SK-N-SH (cell line): ENCODE measurements at regions not wholly inside any gene's neighbourhood (a gene's known extent, or its start where the extent isn't known, plus 50 kb on each side); places are given as distances from the start of the nearest gene placed in this dataset.
A peak's percentile ranks its signal among the peaks of the same experiment; 100 is the strongest.
"Not testable (repeated sequence)": the region's sequence is repeated elsewhere in the genome, so short reads cannot be mapped to it uniquely, and the experiment has no call there.

Source experiments
- CTCF ChIA-PET: fragments of 300-600, 350-600 bp; formaldehyde crosslinking; extraction: SDS; loops from one replicate; lab custom pipeline; 2021; lab: Yijun Ruan, JAX
- POLR2A ChIA-PET: fragments of 350-600 bp; sonication (Branson Sonifier 250); formaldehyde crosslinking; extraction: SDS; loops from one replicate; lab custom pipeline; 2020; ENCODE audit warnings: antibody characterized with exemption, inconsistent platforms; lab: Yijun Ruan, JAX
- DNase-seq: peaks from one replicate; pipeline ENCODE4 v3.0.0; 2012
- H2AFZ ChIP-seq: fragments of 200-600 bp; sonication (generic); 2 replicates; pipeline ENCODE4 v1.8.1; 2016; ENCODE audit warnings: antibody characterized with exemption, mild to moderate bottlenecking, low read depth
- H3F3A ChIP-seq: fragments of 200-600 bp; sonication (generic); replicated peaks from 2 replicates; pipeline ENCODE3; 2016; ENCODE audit warnings: antibody characterized with exemption, mild to moderate bottlenecking; ENCODE audit not compliant: insufficient read depth
- H3K27ac ChIP-seq, 2 experiments: fragments of 200-500 bp in 1 of 2; fragments of 200-600 bp in 1 of 2; sonication (Bioruptor generic) in 1 of 2; sonication (generic), shearing (Covaris generic) in 1 of 2; 2 replicates each; pipeline versions ENCODE4 v1.5.1 to v1.6.1; 2014 to 2016; ENCODE audit warnings: low read depth in 2 of 2, inconsistent platforms in 1 of 2, low read length in 1 of 2, mild to moderate bottlenecking in 1 of 2, mixed read lengths in 1 of 2
- H3K27me3 ChIP-seq: fragments of 200-600 bp; sonication (generic), shearing (Covaris generic); 2 replicates; pipeline ENCODE4 v1.6.1; 2016; ENCODE audit warnings: mixed run types; ENCODE audit not compliant: insufficient read depth
- H3K36me3 ChIP-seq, 2 experiments: fragments of 200-500 bp in 1 of 2; fragments of 200-600 bp in 1 of 2; sonication (Bioruptor generic) in 1 of 2; sonication (generic) in 1 of 2; replicated peaks in 1 of 2; 2 replicates each; pipeline versions ENCODE3 to v1.5.1; 2014 to 2016; ENCODE audit warnings: low read length in 1 of 2, mild to moderate bottlenecking in 1 of 2; ENCODE audit not compliant: insufficient read depth in 2 of 2, control insufficient read depth in 1 of 2
- H3K4me1 ChIP-seq, 2 experiments: fragments of 200-500 bp in 1 of 2; fragments of 200-600 bp in 1 of 2; sonication (Bioruptor generic) in 1 of 2; sonication (generic), shearing (Covaris generic) in 1 of 2; 2 replicates each; pipeline versions ENCODE4 v1.5.1 to v1.6.1; 2014 to 2016; ENCODE audit warnings: low read depth in 1 of 2, low read length in 1 of 2, mixed run types in 1 of 2; ENCODE audit not compliant: insufficient read depth in 2 of 2, control insufficient read depth in 1 of 2
- H3K4me2 ChIP-seq: fragments of 200-600 bp; sonication (generic), shearing (Covaris generic); 2 replicates; pipeline ENCODE4 v1.6.1; 2017; ENCODE audit warnings: mixed run types
- H3K4me3 ChIP-seq, 2 experiments: fragments of 200-500 bp in 1 of 2; fragments of 200-600 bp in 1 of 2; sonication (Bioruptor generic) in 1 of 2; sonication (generic), shearing (Covaris generic) in 1 of 2; 2 replicates each; pipeline versions ENCODE4 v1.5.1 to v1.8.1; 2014 to 2016; ENCODE audit warnings: low read depth in 2 of 2, inconsistent platforms in 1 of 2, low read length in 1 of 2, mild to moderate bottlenecking in 1 of 2, mixed read lengths in 1 of 2, moderate library complexity in 1 of 2
- H3K79me2 ChIP-seq: fragments of 200-600 bp; sonication (generic); 2 replicates; pipeline ENCODE4 v1.8.1; 2017; ENCODE audit warnings: mild to moderate bottlenecking; ENCODE audit not compliant: insufficient read depth
- H3K9ac ChIP-seq: fragments of 200-600 bp; sonication (generic); 2 replicates; pipeline ENCODE4 v1.6.1; 2017; ENCODE audit warnings: mixed run types
- H3K9me2 ChIP-seq: fragments of 200-600 bp; sonication (generic); 2 replicates; pipeline ENCODE4 v1.6.1; 2017; ENCODE audit warnings: mixed run types
- H3K9me3 ChIP-seq: fragments of 200-600 bp; sonication (generic); 2 replicates; pipeline ENCODE4 v1.6.1; 2017; ENCODE audit warnings: mixed run types, mild to moderate bottlenecking, moderate library complexity
- H4K20me1 ChIP-seq: fragments of 200-600 bp; sonication (generic); 2 replicates; pipeline ENCODE4 v1.6.1; 2017; ENCODE audit warnings: mild to moderate bottlenecking, mixed run types; ENCODE audit not compliant: insufficient read depth
- ELF1 ChIP-seq: IDR thresholded peaks from 2 replicates; pipeline ENCODE4 v1.4.0; 2012
- FOSL2 ChIP-seq: IDR thresholded peaks from 2 replicates; pipeline ENCODE4 v1.4.0; 2012; ENCODE audit warnings: low read depth, mild to moderate bottlenecking, moderate library complexity, borderline replicate concordance
- FOXJ3 ChIP-seq: sonication (generic); formaldehyde crosslinking; IDR thresholded peaks from 2 replicates; pipeline ENCODE4 v1.5.1; 2020; ENCODE audit warnings: mild to moderate bottlenecking, missing genetic modification reagents
- GATA2 ChIP-seq: sonication (generic); formaldehyde crosslinking; IDR thresholded peaks from 2 replicates; pipeline ENCODE4 v1.5.0; 2020; ENCODE audit warnings: mild to moderate bottlenecking, missing genetic modification reagents
- MEF2A ChIP-seq: IDR thresholded peaks from 2 replicates; pipeline ENCODE4 v1.4.0; 2012; ENCODE audit warnings: low read depth, borderline replicate concordance
- NRF1 ChIP-seq: IDR thresholded peaks from 2 replicates; pipeline ENCODE4 v1.6.1; 2012; ENCODE audit warnings: low read depth, mild to moderate bottlenecking, low read length
- PBX3 ChIP-seq: IDR thresholded peaks from 2 replicates; pipeline ENCODE4; 2012
- TCF12 ChIP-seq: IDR thresholded peaks from 2 replicates; pipeline ENCODE4 v1.4.0; 2012
- WGBS: methylation state at CpG from one replicate; pipeline ENCODE4 v1.1.6; 2017; ENCODE audit warnings: low lambda C conversion rate; 5-methylcytosine and 5-hydroxymethylcytosine counted together

- ChIA-PET POLR2A (no interaction called here), CTCF (interaction anchor here (1.4 kb wide), 1 partner anchor 166 kb away, joined by 5 read pairs; no protein-coding TSS in a partner anchor)
Measured at GRCh38 chr7:46089281-46089680, 168.2 kb upstream of the IGFBP3 start.

GRCh38 chr7:46088486-46088885, 167.4 kb upstream of the IGFBP3 start:
- H3K4me2 ChIP-seq, H3K79me2 ChIP-seq, H2AFZ ChIP-seq, H3K27ac ChIP-seq, DNase-seq, POLR2A ChIA-PET, H3K36me3 ChIP-seq, H3K9me3 ChIP-seq, H3K4me3 ChIP-seq, H3F3A ChIP-seq, H4K20me1 ChIP-seq, H3K27me3 ChIP-seq, H3K4me1 ChIP-seq, H3K9ac ChIP-seq, H3K9me2 ChIP-seq: not testable (repeated sequence)
- WGBS, result no CpG with 5 or more reads among the region's 2 CpGs
- CTCF ChIA-PET, result interaction anchor here (1.4 kb wide), 1 partner anchor 165 kb away, joined by 5 read pairs; no protein-coding TSS in a partner anchor

More at GRCh38 chr7:46089281-46089680, 168.2 kb upstream of the IGFBP3 start:
- Histone ChIP-seq H3K79me2 (no peaks in the 10 kb centered on the region), H4K20me1 (no peaks in the 10 kb centered on the region), H3K9me2 (no peaks in the 10 kb centered on the region), H3K4me1 (no peaks in the 10 kb centered on the region), H3K36me3 (no peaks in the 10 kb centered on the region)
- no peak for DNase-seq
- TF ChIP-seq FOXJ3 (CRISPR knock-in tag) (no peak), PBX3 (no peak), TCF12 (0 out of 2 replicates have a peak, but pooled peaks have one; percentile 8), GATA2 (CRISPR knock-in tag) (no peak)
- TF ChIP-seq, all 33 proteins: peak for 1
- no peak overlapping the region for H3K27ac ChIP-seq
- no peak overlapping the region for H3K4me2 ChIP-seq
- H3K4me3 ChIP-seq, result no peak overlapping the region
- 76% methylated on average over 1 of the region's 1 CpG for WGBS
- 0 out of 2 replicates have a peak, but pooled peaks cover 3% of the 10 kb centered on the region for H3K9me3 ChIP-seq
- H3K9ac ChIP-seq, result no peak overlapping the region
- H3F3A ChIP-seq, result no peaks in the 10 kb centered on the region
- no peak overlapping the region for H2AFZ ChIP-seq
- H3K27me3 ChIP-seq, result no peaks in the 10 kb centered on the region

GRCh38 chr7:46080595-46081159, 159.6 kb upstream of the IGFBP3 start:
- Histone ChIP-seq H3K9ac (no peak overlapping the region), H3K9me3 (no peaks in the 10 kb centered on the region), H3K4me1 (peaks cover 4 to 8% of the 10 kb centered on the region in 2 experiments; a peak in 2 of 4 replicates)
- no peak for DNase-seq
- no peak for TF ChIP-seq ELF1
- TF ChIP-seq NRF1, result no peak
- 0 out of 2 replicates have a peak, but pooled peaks have one; percentile 13 for TF ChIP-seq FOSL2
- no peak for TF ChIP-seq MEF2A
- TF ChIP-seq, all 33 proteins: peak for 1
- H3F3A ChIP-seq, result no peaks in the 10 kb centered on the region
- no peak overlapping the region for H3K4me3 ChIP-seq
- H4K20me1 ChIP-seq, result no peaks in the 10 kb centered on the region
- H3K27me3 ChIP-seq, result no peaks in the 10 kb centered on the region
- H3K79me2 ChIP-seq, result no peaks in the 10 kb centered on the region
- CTCF ChIA-PET, result interaction anchor here (0.9 to 2.3 kb wide), 2 partner anchors 13 to 14 kb away, joined by 3 to 7 read pairs; no protein-coding TSS in a partner anchor
- H3K9me2 ChIP-seq, result no peaks in the 10 kb centered on the region
- H3K27ac ChIP-seq, result no peak overlapping the region
- H3K4me2 ChIP-seq, result no peak overlapping the region
- no peaks in the 10 kb centered on the region for H3K36me3 ChIP-seq
- POLR2A ChIA-PET, result no interaction called here
- H2AFZ ChIP-seq, result no peak overlapping the region
- WGBS, result 58% methylated on average over 4 of the region's 4 CpGs
